ENCODE measurements at regions not wholly inside any gene's neighbourhood (a gene's known extent, or its start where the extent isn't known, plus 50 kb on each side); places are given as distances from the start of the nearest gene placed in this dataset.

DNA sequence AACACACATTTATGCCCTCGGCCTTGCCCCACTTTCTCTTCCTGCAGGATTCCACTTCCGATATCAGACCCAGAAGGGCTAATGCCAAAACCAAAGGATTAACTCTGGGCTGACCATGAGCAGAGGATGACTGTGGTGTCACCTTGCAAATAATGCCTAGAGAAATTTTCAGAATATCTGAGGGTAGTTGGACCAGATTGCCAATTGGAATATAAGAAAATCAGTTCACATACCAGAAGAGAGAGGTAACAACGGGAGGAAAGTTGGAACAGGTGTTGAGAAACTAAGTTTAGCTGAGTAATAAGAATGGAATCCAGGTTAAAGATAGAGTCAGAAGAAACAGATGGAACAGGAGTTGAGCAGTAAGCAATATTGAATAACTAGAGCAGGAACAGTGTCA, 232.7 kb upstream of the UBE2E3 start:
- TF ChIP-seq POLR2A (IDR thresholded peaks at IDR 0.05; ENCODE audit: low read depth, low read length) (no peak), POLR2AphosphoS5 (IDR thresholded peaks at IDR 0.05; ENCODE audit: low read depth, low read length) (no peak), TAF1 (IDR thresholded peaks at IDR 0.05; ENCODE audit: borderline replicate concordance, low read depth, low read length) (no peak)
